ENCODE measurements at regions not wholly inside any gene's neighbourhood (a gene's known extent, or its start where the extent isn't known, plus 50 kb on each side); places are given as distances from the start of the nearest gene placed in this dataset.

- no peak for DNase-seq (ENCODE audit: low spot score)
These were observed 225.8 kb downstream of the PMP22 start for GRCh38 chr17:15039366-15039765.

- no peak for DNase-seq (ENCODE audit: low spot score)
These were observed 226.5 kb downstream of the PMP22 start for GRCh38 chr17:15038656-15039055.

GRCh38 chr17:15036238-15036637 lies 228.9 kb downstream of the PMP22 start:
- DNase-seq (ENCODE audit: low spot score), result no peak

- DNase-seq (ENCODE audit: low spot score), result no peak
These were observed 233.2 kb downstream of the PMP22 start for GRCh38 chr17:15031975-15032374.

DNA sequence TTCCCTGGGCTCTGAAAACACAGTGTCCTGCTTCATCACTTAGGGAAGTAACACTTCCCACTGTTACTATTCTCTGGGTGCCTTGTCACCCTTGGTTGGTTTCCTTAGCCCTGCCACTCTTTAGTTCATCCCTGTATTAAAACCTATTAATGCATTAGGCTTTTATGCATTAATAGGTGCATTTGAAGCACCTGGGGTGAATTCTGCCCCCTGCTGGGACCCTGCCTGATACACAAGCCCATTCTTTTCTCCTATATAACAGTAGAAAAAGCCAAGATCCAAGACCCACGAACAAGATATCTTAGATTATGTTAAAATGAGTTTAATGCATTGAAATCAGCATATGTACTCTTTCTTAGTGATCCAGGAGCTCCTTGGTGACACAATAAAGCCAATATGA lies 235.7 kb downstream of the PMP22 start:
- DNase-seq (ENCODE audit: low spot score), result no peak

- DNase-seq (ENCODE audit: low spot score), result no peak
These were observed 237.3 kb downstream of the PMP22 start for GRCh38 chr17:15027853-15028252.

GRCh38 chr17:15026088-15026487 lies 239.0 kb downstream of the PMP22 start:
- DNase-seq (ENCODE audit: low spot score), result no peak

DNA sequence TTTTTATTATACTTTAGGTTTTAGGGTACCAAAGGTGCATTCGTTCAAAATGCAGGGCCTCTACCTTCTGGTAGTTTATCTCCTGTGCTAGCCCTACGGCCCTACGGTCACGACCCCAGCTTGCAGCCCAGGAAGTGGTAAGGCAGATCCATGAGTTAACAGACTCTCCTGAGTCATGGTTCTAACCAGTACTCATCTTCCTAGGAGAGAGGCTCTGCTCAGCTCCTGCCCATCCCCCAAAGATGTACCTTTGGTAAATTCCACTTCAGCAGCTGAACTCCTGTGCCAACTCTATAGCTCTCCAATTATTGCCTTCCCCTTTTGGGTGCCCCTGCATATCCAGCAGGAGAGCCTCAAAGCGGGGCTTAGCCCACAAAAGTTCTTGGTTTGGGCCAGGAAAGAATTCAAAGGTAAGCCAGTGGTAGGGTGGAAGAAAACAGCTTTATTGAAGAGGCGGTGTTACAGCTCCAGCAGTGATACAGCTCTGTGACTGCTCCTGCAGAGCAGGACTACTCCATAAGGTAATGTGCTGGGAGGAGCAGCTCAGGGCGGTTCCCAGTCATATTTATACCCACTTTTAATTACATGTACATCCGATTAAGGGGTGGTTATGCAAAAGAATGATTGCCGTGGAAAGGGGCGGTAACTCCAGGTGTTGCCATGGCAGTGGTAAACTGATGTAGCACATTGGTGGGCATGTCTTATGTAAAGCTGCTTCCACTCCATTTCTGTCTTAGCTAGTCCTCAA lies 241.4 kb downstream of the PMP22 start:
- DNase-seq (ENCODE audit: low spot score), result no peak

DNA sequence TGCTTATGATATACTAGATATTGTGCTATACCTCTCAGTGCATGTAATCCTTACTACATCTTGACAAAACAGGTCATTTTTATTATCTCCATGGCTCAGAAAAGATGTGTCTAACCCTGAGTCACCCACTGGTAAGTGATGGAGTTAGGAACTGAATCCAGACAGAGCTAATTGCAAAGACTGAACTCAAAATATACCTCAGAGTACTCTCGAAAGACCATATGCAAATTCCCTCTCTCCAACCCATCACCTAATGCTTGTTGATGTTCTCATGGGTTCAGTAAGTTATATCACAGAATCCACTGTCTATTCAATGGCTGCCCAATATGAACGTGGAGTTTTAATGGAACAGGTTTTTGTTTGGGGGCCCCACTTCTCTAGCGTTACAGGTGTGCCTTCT lies 246.0 kb downstream of the PMP22 start:
- DNase-seq (ENCODE audit: low spot score), result no peak

- no peak for DNase-seq (ENCODE audit: low spot score)
These were observed 252.7 kb downstream of the PMP22 start for GRCh38 chr17:15012351-15012980.

DNA sequence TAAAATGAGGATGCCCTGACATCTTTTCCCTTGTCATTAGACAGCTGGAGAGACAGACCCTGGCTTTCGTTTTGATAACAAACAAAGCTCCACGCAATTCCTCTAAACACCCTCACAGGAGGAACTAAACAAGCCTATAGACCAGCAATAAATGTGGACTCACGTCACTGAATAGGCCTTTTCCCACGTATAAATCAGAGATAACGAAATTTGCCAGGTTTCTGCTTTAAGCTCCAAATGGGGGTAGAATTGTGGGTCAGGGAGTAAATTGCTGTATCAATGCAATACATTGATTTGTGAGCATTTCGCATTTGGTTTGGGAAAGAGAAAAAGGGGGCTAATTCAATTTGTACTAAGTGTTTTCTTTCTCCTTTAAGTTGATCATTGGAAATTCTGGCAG lies 256.0 kb downstream of the PMP22 start:
- no peak for DNase-seq (ENCODE audit: low spot score)

GRCh38 chr17:15007147-15007553 lies 258.0 kb downstream of the PMP22 start:
- DNase-seq (ENCODE audit: low spot score), result no peak

DNA sequence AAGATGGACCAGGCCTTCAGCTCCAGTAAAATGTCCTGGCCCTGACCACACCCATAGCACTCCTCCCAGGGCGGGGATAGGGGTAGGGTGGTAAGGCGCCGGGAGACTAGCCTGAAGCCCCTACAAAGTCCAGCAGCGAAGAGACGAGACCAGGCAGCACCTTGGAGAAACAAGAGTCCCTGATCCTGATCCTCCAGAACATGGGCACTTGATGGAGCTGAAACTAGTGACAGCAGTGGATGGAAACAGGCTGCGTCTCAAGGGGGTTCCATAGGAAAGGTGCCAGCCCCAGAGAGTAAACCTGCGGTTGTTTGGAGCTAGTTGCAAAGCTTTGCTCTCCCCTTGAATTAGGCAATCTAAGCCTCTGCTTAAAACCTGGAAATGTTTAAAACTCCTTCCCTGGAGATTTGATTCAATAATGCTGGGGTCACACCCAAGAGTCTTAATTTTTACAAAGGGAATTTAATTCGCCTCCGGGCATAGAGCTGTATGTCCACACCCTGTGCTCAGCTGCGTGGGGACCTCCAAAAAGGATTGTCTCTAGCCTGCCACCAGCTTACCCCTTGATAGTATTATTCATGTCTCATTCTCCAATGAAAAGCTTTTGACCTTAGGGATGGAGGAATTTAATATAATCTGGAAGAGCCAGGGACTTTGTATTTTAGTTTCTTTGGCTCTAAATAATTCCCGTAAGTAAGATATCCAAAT lies 258.6 kb downstream of the PMP22 start:
- DNase-seq (ENCODE audit: low spot score), result no peak

GRCh38 chr17:15000661-15001060 lies 264.5 kb downstream of the PMP22 start:
- DNase-seq (ENCODE audit: low spot score), result no peak

DNA sequence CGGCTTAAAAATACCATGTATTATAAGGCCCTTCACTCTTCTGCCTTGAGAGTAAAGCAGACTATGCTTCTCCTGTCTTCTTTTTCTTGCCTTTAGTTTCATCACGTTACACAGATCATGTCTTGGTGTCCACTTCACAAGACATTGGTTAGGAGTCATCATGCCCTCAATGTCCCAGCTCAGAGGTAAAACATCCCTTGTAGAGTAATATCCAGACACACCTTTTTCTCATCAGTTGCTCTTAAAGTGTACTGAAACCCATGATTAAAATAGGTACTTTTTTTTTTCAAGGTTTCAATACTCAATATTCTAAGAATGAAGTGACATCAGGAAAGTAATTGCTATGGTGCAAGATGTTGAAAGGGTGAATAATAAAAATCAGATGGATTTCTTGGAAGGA lies 267.8 kb downstream of the PMP22 start:
- no peak for DNase-seq (ENCODE audit: low spot score)

- DNase-seq (ENCODE audit: low spot score), result no peak
These were observed 279.0 kb downstream of the PMP22 start for GRCh38 chr17:14986127-14986526.

DNA sequence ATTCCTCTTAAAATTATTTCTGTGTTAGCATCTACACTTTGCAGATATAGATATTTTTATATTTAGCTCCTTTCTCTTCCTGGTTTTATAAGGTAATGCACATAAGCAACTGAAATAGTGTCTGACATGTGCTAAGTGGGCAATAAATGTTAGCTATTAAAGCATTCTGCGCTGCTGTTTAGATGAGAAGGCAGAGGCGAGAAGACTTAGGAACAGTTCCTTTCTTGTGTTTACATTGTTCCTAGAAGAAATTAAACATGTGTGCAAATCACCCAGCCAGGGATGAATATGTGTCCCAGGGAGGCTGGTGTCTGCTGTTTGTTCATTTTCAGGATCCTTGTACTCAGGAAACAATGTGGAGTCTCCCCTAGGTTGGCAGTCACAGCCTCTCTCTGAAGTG lies 292.3 kb downstream of the PMP22 start:
- DNase-seq (ENCODE audit: low spot score), result no peak

DNA sequence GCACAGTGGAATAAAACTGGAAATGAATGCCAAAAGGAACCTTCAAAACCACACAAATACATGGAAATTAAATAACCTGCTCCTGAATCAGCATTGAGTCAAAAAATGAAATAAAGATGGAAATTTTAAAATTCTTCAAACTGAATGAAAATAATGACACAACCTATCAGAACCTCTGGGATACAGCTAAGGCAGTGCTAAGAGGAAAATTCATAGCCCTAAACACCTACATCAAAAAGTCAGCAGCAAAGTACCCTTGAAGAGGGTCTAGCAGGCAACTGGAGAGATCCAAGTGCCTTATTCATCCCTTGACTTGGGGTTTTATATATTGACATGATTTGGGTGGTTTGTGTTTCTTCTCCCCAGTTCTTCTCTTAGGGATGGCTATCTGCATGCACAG lies 294.1 kb downstream of the PMP22 start:
- no peak for DNase-seq (ENCODE audit: low spot score)

GRCh38 chr17:14959106-14959648 lies 305.9 kb downstream of the PMP22 start:
- no peak for DNase-seq (ENCODE audit: low spot score)

GRCh38 chr17:14953405-14953804 lies 311.7 kb downstream of the PMP22 start:
- DNase-seq (ENCODE audit: low spot score), result no peak

GRCh38 chr17:14950686-14951085 lies 314.4 kb downstream of the PMP22 start:
- no peak for DNase-seq (ENCODE audit: low spot score)

- no peak for DNase-seq (ENCODE audit: low spot score)
These were observed 314.9 kb downstream of the PMP22 start for GRCh38 chr17:14950216-14950615.

DNA sequence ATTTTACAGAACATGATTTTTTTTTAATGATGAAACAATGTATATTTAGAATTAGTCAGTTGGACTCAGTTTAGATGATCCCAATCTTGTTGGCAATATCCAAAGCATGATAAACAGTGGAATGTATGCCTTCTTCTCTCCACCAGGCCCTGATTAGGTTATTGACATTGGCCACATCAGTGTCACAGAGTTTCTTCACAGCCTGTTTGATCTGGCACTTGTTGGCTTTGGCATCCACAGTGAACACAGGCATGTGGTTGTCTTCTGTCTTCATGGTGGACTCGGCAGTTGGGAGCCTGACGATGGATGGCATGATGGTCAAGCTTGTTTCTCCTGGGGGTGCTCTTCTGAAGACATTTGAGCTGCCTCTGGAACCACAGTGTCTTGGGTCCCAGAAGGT lies 317.5 kb downstream of the PMP22 start:
- DNase-seq (ENCODE audit: low spot score), result no peak
